ENCODE measurements at regions not wholly inside any gene's neighbourhood (a gene's known extent, or its start where the extent isn't known, plus 50 kb on each side); places are given as distances from the start of the nearest gene placed in this dataset.

GRCh38 chr22:22159384-22159783 lies 85.2 kb upstream of the VPREB1 start:
- Histone ChIP-seq H3K36me3 (no peaks in the 10 kb centered on the region), H3K4me3 (no peak overlapping the region), H3K4me1 (no peaks in the 10 kb centered on the region), H3K27me3 (ENCODE audit: low read depth) (no peaks in the 10 kb centered on the region), H3K9me3 (no peaks in the 10 kb centered on the region), H3K27ac (no peak overlapping the region)
- no peak for DNase-seq
- no peak for ATAC-seq
- intact Hi-C loops (cut with DNase I), result no loop called here
- TF ChIP-seq, protein P1, sequence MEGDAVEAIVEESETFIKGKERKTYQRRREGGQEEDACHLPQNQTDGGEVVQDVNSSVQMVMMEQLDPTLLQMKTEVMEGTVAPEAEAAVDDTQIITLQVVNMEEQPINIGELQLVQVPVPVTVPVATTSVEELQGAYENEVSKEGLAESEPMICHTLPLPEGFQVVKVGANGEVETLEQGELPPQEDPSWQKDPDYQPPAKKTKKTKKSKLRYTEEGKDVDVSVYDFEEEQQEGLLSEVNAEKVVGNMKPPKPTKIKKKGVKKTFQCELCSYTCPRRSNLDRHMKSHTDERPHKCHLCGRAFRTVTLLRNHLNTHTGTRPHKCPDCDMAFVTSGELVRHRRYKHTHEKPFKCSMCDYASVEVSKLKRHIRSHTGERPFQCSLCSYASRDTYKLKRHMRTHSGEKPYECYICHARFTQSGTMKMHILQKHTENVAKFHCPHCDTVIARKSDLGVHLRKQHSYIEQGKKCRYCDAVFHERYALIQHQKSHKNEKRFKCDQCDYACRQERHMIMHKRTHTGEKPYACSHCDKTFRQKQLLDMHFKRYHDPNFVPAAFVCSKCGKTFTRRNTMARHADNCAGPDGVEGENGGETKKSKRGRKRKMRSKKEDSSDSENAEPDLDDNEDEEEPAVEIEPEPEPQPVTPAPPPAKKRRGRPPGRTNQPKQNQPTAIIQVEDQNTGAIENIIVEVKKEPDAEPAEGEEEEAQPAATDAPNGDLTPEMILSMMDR (IDR thresholded peaks at IDR 0.05), result no peak

GRCh38 chr22:22158965-22159364 lies 85.6 kb upstream of the VPREB1 start:
- no peak overlapping the region for H3K27ac ChIP-seq
- DNase-seq (no peak), ATAC-seq (no peak)
- H3K27me3 ChIP-seq (ENCODE audit: low read depth), result no peaks in the 10 kb centered on the region
- intact Hi-C loops (cut with DNase I), result no loop called here
- no peaks in the 10 kb centered on the region for H3K4me1 ChIP-seq
- H3K9me3 ChIP-seq, result no peaks in the 10 kb centered on the region
- no peak overlapping the region for H3K4me3 ChIP-seq
- TF ChIP-seq, protein P1 (IDR thresholded peaks at IDR 0.05), result no peak
- no peaks in the 10 kb centered on the region for H3K36me3 ChIP-seq

DNA sequence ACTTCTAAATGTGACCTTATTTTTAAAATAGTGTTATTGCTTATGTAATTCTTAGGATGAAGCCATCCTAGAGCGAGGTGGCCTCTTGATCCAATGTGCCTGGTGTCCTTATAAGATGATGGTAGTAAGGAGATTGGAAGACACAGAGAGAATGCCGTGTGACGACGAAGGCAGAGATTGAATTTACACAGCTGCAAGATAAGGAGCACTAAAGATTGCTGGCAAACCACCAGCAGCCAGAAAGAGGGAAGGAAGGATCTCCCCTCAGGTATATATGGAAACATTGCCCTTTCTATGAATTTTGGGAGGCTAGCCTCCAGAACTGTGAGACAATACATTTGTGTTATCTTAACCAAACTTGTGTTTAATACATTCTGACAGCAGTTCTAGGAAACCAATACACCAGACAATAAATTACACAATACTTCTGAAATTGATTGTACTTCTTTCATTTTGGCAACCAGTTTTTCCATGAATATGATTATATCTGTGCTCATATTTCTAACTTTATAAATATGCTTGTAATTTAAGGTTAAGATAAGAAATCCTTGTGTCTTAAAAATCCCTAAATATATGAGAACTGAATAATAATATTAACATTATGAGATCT lies 86.3 kb upstream of the VPREB1 start:
- ATAC-seq (no peak), DNase-seq (no peak)
- H3K27me3 ChIP-seq (ENCODE audit: low read depth), result no peaks in the 10 kb centered on the region
- no peaks in the 10 kb centered on the region for H3K9me3 ChIP-seq
- TF ChIP-seq, protein P1 (IDR thresholded peaks at IDR 0.05), result no peak
- no peak overlapping the region for H3K27ac ChIP-seq
- H3K4me1 ChIP-seq, result no peaks in the 10 kb centered on the region
- H3K36me3 ChIP-seq, result no peaks in the 10 kb centered on the region
- H3K4me3 ChIP-seq, result no peak overlapping the region
- intact Hi-C loops (cut with DNase I), result no loop called here

DNA sequence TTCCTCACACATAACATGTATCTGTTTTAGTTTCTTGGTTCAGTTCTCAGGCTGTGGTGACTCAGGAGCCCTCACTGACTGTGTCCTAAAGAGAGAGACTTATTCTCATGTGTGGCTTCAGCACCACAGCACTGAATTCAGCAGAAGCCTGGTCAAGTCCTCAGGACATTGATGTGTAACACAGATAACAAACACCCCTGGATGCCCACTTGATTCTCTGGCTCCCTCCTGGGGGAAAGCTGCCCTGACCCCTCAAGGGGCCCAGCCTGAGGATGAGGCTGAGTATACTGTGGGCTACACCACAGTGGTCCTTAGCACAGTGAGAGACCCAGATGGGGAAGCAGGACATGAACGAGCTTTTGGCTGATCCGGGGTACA lies 87.2 kb upstream of the VPREB1 start:
- intact Hi-C loops (cut with DNase I), result no loop called here
- TF ChIP-seq, protein P1 (IDR thresholded peaks at IDR 0.05), result no peak
- H3K9me3 ChIP-seq, result no peaks in the 10 kb centered on the region
- no peaks in the 10 kb centered on the region for H3K4me1 ChIP-seq
- ATAC-seq (peak in 1 of 2 donors; percentile 9), DNase-seq (no peak)
- no peaks in the 10 kb centered on the region for H3K36me3 ChIP-seq
- H3K27ac ChIP-seq, result no peak overlapping the region
- no peak overlapping the region for H3K4me3 ChIP-seq
- peaks cover 4% of the 10 kb centered on the region for H3K27me3 ChIP-seq (ENCODE audit: low read depth)

GRCh38 chr22:22156716-22157347 lies 87.8 kb upstream of the VPREB1 start:
- TF ChIP-seq, protein P1 (IDR thresholded peaks at IDR 0.05), result peak; percentile 62
- intact Hi-C loops (cut with DNase I), result no loop called here
- Histone ChIP-seq H3K36me3 (no peaks in the 10 kb centered on the region), H3K9me3 (no peaks in the 10 kb centered on the region), H3K27me3 (ENCODE audit: low read depth) (peaks cover 9% of the 10 kb centered on the region), H3K4me1 (no peaks in the 10 kb centered on the region), H3K27ac (no peak overlapping the region), H3K4me3 (no peak overlapping the region)
- DNase-seq (peak; percentile 54), ATAC-seq (peak; percentile 81 to 89)
